Adrenal gland (tissue), 9 donors: ENCODE measurements at regions not wholly inside any gene's neighbourhood (a gene's known extent, or its start where the extent isn't known, plus 50 kb on each side); places are given as distances from the start of the nearest gene placed in this dataset.
"Not testable (repeated sequence)": the region's sequence is repeated elsewhere in the genome, so short reads cannot be mapped to it uniquely, and the experiment has no call there.

Source experiments
- DNase-seq, 7 donors: peaks; one replicate each; pipeline ENCODE4 v3.0.0-alpha.2; 2019 to 2020
- H3K27ac ChIP-seq, 5 donors: fragments of 200-600 bp; sonication (generic) in 4 of 5; 1 replicate in 3 of 5; 2 replicates in 2 of 5; pipeline versions ENCODE4 v1.5.1 to v1.8.0; 2016 to 2020; ENCODE audit warnings: mild to moderate bottlenecking in 1 of 5
- H3K27me3 ChIP-seq: fragments of 200-600 bp; 2 replicates; pipeline ENCODE4 v1.8.0; 2021
- H3K36me3 ChIP-seq, 2 donors: fragments of 200-600 bp; replicated peaks in 1 of 2; 1 replicate in 1 of 2; 2 replicates in 1 of 2; pipeline versions ENCODE4 v1.5.1 to v1.8.0; 2018 to 2022
- H3K4me1 ChIP-seq, 2 donors: fragments of 200-600 bp; replicated peaks in 1 of 2; 1 replicate in 1 of 2; 2 replicates in 1 of 2; pipeline versions ENCODE4 v1.5.1 to v1.8.0; 2018 to 2021
- H3K4me3 ChIP-seq, 4 donors: fragments of 200-600 bp; sonication (generic) in 3 of 4; one replicate each; pipeline ENCODE4 v1.5.1; 2016 to 2018
- H3K9me3 ChIP-seq, 3 donors: fragments of 200-600 bp; sonication (generic) in 1 of 3; replicated peaks in 1 of 3; 1 replicate in 2 of 3; 2 replicates in 1 of 3; pipeline versions ENCODE4 v1.5.1 to v1.8.0; 2016 to 2021
- POLR2A ChIP-seq, 2 donors: fragments of 450-650 bp; IDR thresholded peaks; one replicate each; pipeline ENCODE4 v1.6.1; 2017; ENCODE audit warnings: antibody characterized with exemption in 2 of 2, mild to moderate bottlenecking in 2 of 2, moderate library complexity in 1 of 2
- WGBS, 4 donors: extraction: QIAGEN DNeasy Blood & Tissue Kit in 2 of 4; methylation state at CpG; one replicate each; pipeline versions ENCODE4 v1.1.5 to v1.1.7; 2013 to 2017; 5-methylcytosine and 5-hydroxymethylcytosine counted together
- intact Hi-C, 2 donors: fragments of 100-400 bp; cut with DNase I; formaldehyde crosslinking; loops; one replicate each; pipeline versions ENCODE4 v1.14.1 to v1.15.0; 2022 to 2023
- TF ChIP-seq, protein P1 (sequence below), 6 experiments: fragments of 450-650 bp in 4 of 6; fragments of 200-600 bp in 2 of 6; sonication (generic) in 1 of 6; IDR thresholded peaks; 1 replicate in 5 of 6; 2 replicates in 1 of 6; pipeline versions ENCODE4 v1.5.1 to v1.8.0; 2016 to 2021; ENCODE audit warnings: antibody characterized with exemption in 6 of 6, mild to moderate bottlenecking in 2 of 6, moderate library complexity in 1 of 6
- donor health status: healthy with polysubstance abuse.
- donor health status: Bipolar disorder and iron deficiency.
- donor health status: DM: yes; HTN: yes; CAD: no.
- donor health status: DM: no; HTN: no; CAD: no.
- donor health status: DM: no; HTN: no; CAD: no.

GRCh38 chr4:115213716-115214115, 100.3 kb upstream of the NDST4 start:
- no peaks in the 10 kb centered on the region for H3K36me3 ChIP-seq
- no peaks in the 10 kb centered on the region for H3K9me3 ChIP-seq
- intact Hi-C loops: no loop called here
- no peaks in the 10 kb centered on the region for H3K4me1 ChIP-seq
- H3K27me3 ChIP-seq: no peaks in the 10 kb centered on the region
- H3K4me3 ChIP-seq: no peak overlapping the region
- WGBS, 4 donors: 68 to 81% (median 75%) methylated on average over 3 of the region's 3 CpGs
- DNase-seq: no peak
- H3K27ac ChIP-seq: no peak overlapping the region
- no peak for TF ChIP-seq POLR2A (IDR thresholded peaks at IDR 0.05)
- TF ChIP-seq, protein P1, sequence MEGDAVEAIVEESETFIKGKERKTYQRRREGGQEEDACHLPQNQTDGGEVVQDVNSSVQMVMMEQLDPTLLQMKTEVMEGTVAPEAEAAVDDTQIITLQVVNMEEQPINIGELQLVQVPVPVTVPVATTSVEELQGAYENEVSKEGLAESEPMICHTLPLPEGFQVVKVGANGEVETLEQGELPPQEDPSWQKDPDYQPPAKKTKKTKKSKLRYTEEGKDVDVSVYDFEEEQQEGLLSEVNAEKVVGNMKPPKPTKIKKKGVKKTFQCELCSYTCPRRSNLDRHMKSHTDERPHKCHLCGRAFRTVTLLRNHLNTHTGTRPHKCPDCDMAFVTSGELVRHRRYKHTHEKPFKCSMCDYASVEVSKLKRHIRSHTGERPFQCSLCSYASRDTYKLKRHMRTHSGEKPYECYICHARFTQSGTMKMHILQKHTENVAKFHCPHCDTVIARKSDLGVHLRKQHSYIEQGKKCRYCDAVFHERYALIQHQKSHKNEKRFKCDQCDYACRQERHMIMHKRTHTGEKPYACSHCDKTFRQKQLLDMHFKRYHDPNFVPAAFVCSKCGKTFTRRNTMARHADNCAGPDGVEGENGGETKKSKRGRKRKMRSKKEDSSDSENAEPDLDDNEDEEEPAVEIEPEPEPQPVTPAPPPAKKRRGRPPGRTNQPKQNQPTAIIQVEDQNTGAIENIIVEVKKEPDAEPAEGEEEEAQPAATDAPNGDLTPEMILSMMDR (IDR thresholded peaks at IDR 0.05): no peak

GRCh38 chr4:115201042-115201330, 87.6 kb upstream of the NDST4 start:
- H3K27me3 ChIP-seq: no peaks in the 10 kb centered on the region
- no peak for DNase-seq
- intact Hi-C loops: no loop called here
- no peak overlapping the region for H3K27ac ChIP-seq
- TF ChIP-seq, protein P1 (IDR thresholded peaks at IDR 0.05): no peak
- H3K4me1 ChIP-seq: no peaks in the 10 kb centered on the region
- H3K36me3 ChIP-seq: no peaks in the 10 kb centered on the region
- H3K4me3 ChIP-seq: no peak overlapping the region
- WGBS, 4 donors: 60 to 81% (median 75%) methylated on average over 3 of the region's 3 CpGs
- H3K9me3 ChIP-seq: no peaks in the 10 kb centered on the region

DNA sequence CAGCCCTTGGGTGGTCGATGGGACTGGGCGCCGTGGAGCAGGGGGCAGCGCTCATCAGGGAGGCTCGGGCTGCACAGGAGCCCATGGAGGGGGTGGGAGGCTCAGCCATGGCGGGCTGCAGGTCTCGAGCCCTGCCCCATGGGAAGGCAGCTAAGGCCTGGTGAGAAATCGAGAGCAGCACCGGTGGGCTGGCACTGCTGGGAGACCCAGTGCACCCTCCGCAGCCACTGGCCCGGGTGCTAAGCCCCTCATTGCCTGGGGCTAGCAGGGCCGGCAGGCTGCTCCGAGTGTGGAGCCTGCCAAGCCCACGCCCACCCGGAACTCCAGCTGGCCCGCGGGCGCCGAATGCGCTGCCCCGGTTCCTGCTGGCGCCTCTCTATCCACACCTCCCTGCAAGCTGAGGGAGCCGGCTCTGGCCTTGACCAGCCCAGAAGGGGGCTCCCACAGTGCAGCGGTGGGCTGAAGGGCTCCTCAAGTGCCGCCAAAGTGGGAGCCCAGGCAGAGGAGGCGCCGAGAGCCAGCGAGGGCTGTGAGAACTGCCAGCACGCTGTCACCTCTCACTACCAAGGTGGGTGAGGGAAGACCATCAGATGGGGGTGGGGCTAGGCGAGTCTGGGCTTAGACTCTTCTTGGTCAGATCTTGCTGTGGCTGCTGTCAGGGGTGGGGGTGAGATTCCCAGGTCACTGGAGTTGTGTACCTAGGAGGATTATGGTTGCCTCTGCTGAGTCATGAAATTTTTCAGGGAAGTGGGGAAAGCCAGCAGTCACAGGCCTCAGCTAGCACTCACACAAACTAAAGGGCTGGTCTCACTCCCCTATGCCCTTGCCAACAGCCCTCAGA, 87.0 kb upstream of the NDST4 start:
- intact Hi-C loops, H3K27me3 ChIP-seq, DNase-seq, H3K36me3 ChIP-seq, H3K27ac ChIP-seq, H3K4me3 ChIP-seq, H3K9me3 ChIP-seq, H3K4me1 ChIP-seq: not testable (repeated sequence)
- WGBS, 4 donors: 84 to 97% (median 93%) methylated on average over 7 to 30 of the region's 30 CpGs

- intact Hi-C loops, H3K27me3 ChIP-seq, H3K36me3 ChIP-seq, H3K9me3 ChIP-seq, H3K27ac ChIP-seq, DNase-seq, H3K4me1 ChIP-seq, H3K4me3 ChIP-seq: not testable (repeated sequence)
Measured at GRCh38 chr4:115194612-115195011, 81.2 kb upstream of the NDST4 start.

- H3K9me3 ChIP-seq: no peaks in the 10 kb centered on the region
- no peaks in the 10 kb centered on the region for H3K27me3 ChIP-seq
- H3K4me3 ChIP-seq: no peak overlapping the region
Measured at GRCh38 chr4:115190529-115190928, 77.1 kb upstream of the NDST4 start.

More at GRCh38 chr4:115190529-115190928, 77.1 kb upstream of the NDST4 start:
- no peak overlapping the region for H3K27ac ChIP-seq
- no peaks in the 10 kb centered on the region for H3K4me1 ChIP-seq
- TF ChIP-seq POLR2A (IDR thresholded peaks at IDR 0.05): no peak
- TF ChIP-seq, protein P1 (IDR thresholded peaks at IDR 0.05): no peak
- H3K36me3 ChIP-seq: no peaks in the 10 kb centered on the region
- intact Hi-C loops: no loop called here
- no peak for DNase-seq
